ENCODE measurements at regions not wholly inside any gene's neighbourhood (a gene's known extent, or its start where the extent isn't known, plus 50 kb on each side); places are given as distances from the start of the nearest gene placed in this dataset.

DNA sequence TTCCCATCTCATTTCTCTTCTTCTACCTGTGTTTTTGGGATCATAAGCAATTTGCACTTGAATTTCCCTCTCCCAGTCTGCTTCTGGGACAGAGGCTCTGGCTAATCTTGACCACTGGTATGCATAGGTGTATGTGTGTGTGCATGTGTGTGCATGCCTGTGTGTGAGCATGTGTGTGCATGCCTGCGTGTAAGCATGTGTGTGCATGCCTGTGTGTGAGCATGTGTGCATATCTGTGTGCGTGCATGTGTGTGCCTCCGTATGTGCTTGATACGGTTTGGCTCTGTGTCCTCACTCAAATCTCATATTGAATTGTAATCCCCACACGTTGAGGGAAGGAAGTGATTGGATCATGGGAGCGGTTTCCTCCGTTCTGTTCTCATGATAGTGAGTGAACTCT, 77.7 kb downstream of the HAPSTR1 start:
- no peaks in the 10 kb centered on the region for H3K36me3 Mint-ChIP-seq (ENCODE audit: low read depth)
- H3K4me1 Mint-ChIP-seq: no peaks in the 10 kb centered on the region
- intact Hi-C loops (cut with micrococcal nuclease): no loop called here
- no peak overlapping the region for H3K4me3 Mint-ChIP-seq
- no peak overlapping the region for H3K27ac Mint-ChIP-seq
- H3K9me3 Mint-ChIP-seq: no peaks in the 10 kb centered on the region
- H3K27me3 Mint-ChIP-seq: no peaks in the 10 kb centered on the region
- DNase-seq: no peak

- intact Hi-C loops (cut with micrococcal nuclease): no loop called here
- Mint-ChIP-seq H3K4me3 (no peak overlapping the region), H3K27ac (no peak overlapping the region), H3K36me3 (ENCODE audit: low read depth) (no peaks in the 10 kb centered on the region), H3K4me1 (no peaks in the 10 kb centered on the region), H3K9me3 (no peaks in the 10 kb centered on the region), H3K27me3 (no peaks in the 10 kb centered on the region)
- no peak for DNase-seq
Observed at GRCh38 chr16:9170470-9170869, 79.0 kb downstream of the HAPSTR1 start.

DNA sequence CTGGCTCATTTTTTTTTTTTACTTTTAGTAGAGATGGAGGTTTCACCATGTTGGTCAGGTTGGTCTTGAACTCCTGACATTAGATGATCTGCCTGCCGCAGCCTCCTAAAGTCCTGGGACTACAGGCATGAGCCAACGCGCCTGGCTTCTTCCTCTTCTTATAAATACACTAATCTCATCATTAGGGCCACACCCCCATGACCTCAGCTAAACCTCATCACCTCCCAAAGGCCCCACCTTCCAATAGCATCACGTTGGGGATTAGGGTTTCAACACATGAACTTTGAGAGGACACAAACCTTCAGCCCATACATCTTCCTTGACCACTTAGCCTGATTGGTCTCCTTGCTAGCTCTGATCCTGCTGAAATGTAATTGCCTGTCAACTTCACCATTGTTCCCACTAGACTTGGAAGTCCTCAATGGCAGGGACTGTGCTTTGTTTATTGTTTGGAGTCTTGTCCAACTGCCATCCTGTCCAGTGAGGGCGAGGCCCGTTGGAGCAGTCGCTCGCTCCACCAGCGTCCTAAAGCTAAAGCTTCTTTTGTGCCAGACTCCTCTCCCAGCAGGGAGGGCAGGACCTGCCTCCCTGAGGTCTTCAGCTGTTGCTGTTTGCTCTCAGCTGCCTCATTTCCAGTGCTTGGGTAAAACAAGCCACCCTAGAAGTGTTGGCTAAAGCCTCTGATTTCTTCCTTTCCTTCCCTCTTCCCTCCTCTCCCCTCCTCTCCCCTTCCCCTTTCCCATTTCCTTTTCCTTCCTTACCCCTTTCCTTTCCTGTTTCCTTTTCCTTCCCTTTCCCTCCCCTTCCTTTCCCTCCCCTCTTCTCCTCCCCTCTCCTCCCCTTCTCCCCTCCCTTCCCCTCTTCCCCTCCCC, 85.3 kb downstream of the HAPSTR1 start:
- peaks cover 2% of the 10 kb centered on the region for H3K27me3 Mint-ChIP-seq
- no peaks in the 10 kb centered on the region for H3K9me3 Mint-ChIP-seq
- H3K4me1 Mint-ChIP-seq: no peaks in the 10 kb centered on the region
- intact Hi-C loops (cut with micrococcal nuclease): no loop called here
- no peak overlapping the region for H3K27ac Mint-ChIP-seq
- H3K36me3 Mint-ChIP-seq (ENCODE audit: low read depth): no peaks in the 10 kb centered on the region
- H3K4me3 Mint-ChIP-seq: no peak overlapping the region
- no peak for DNase-seq

GRCh38 chr16:9177861-9178260, 86.4 kb downstream of the HAPSTR1 start:
- intact Hi-C loops (cut with micrococcal nuclease): no loop called here
- Mint-ChIP-seq H3K4me1 (no peaks in the 10 kb centered on the region), H3K9me3 (no peaks in the 10 kb centered on the region), H3K27ac (no peak overlapping the region), H3K36me3 (ENCODE audit: low read depth) (no peaks in the 10 kb centered on the region), H3K4me3 (no peak overlapping the region), H3K27me3 (peaks cover 2% of the 10 kb centered on the region)
- no peak for DNase-seq

- H3K27me3 Mint-ChIP-seq: no peaks in the 10 kb centered on the region
- no peak overlapping the region for H3K27ac Mint-ChIP-seq
- intact Hi-C loops (cut with micrococcal nuclease): no loop called here
- no peak overlapping the region for H3K4me3 Mint-ChIP-seq
- no peak for DNase-seq
- no peaks in the 10 kb centered on the region for H3K9me3 Mint-ChIP-seq
- no peaks in the 10 kb centered on the region for H3K4me1 Mint-ChIP-seq
- no peaks in the 10 kb centered on the region for H3K36me3 Mint-ChIP-seq (ENCODE audit: low read depth)
Observed at GRCh38 chr16:9183682-9184353, 92.4 kb downstream of the HAPSTR1 start.

GRCh38 chr16:9184354-9184690, 92.9 kb downstream of the HAPSTR1 start:
- no peak overlapping the region for H3K27ac Mint-ChIP-seq
- H3K27me3 Mint-ChIP-seq: no peaks in the 10 kb centered on the region

GRCh38 chr16:9185381-9185780, 93.9 kb downstream of the HAPSTR1 start:
- intact Hi-C loops (cut with micrococcal nuclease): no loop called here

More at GRCh38 chr16:9184354-9184690, 92.9 kb downstream of the HAPSTR1 start:
- H3K36me3 Mint-ChIP-seq (ENCODE audit: low read depth): no peaks in the 10 kb centered on the region
- no peaks in the 10 kb centered on the region for H3K9me3 Mint-ChIP-seq
- H3K4me1 Mint-ChIP-seq: no peaks in the 10 kb centered on the region
- no peak for DNase-seq
- intact Hi-C loops (cut with micrococcal nuclease): no loop called here
- H3K4me3 Mint-ChIP-seq: no peak overlapping the region

DNA sequence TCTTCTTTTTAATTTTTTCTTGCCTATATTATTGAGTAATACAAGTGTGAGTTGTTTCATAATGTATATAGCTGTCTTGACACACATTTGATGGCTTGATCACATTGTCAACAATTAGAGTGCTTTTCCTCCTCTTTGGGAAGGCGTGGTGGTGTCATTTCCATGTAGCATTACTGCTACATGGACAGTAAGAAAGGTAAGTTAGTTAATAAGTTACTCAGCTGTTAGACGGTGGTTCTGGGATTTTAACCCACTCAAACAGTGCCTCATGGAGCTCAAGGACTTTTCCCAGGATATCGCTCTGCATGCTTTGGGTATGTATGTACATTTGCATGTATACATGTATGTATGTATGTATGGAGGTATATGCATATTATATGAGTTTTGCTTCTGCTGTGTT, 94.6 kb downstream of the HAPSTR1 start:
- Mint-ChIP-seq H3K36me3 (ENCODE audit: low read depth) (no peaks in the 10 kb centered on the region), H3K4me1 (no peaks in the 10 kb centered on the region), H3K9me3 (no peaks in the 10 kb centered on the region), H3K27me3 (no peaks in the 10 kb centered on the region), H3K4me3 (no peak overlapping the region), H3K27ac (no peak overlapping the region)
- intact Hi-C loops (cut with micrococcal nuclease): no loop called here
- no peak for DNase-seq

More at GRCh38 chr16:9185381-9185780, 93.9 kb downstream of the HAPSTR1 start:
- no peaks in the 10 kb centered on the region for H3K36me3 Mint-ChIP-seq (ENCODE audit: low read depth)
- no peaks in the 10 kb centered on the region for H3K4me1 Mint-ChIP-seq
- DNase-seq: no peak
- H3K27me3 Mint-ChIP-seq: no peaks in the 10 kb centered on the region
- no peaks in the 10 kb centered on the region for H3K9me3 Mint-ChIP-seq
- H3K27ac Mint-ChIP-seq: no peak overlapping the region
- H3K4me3 Mint-ChIP-seq: no peak overlapping the region

- Mint-ChIP-seq H3K4me3 (no peak overlapping the region), H3K36me3 (ENCODE audit: low read depth) (no peaks in the 10 kb centered on the region), H3K27ac (no peak overlapping the region), H3K4me1 (no peaks in the 10 kb centered on the region), H3K27me3 (no peaks in the 10 kb centered on the region), H3K9me3 (no peaks in the 10 kb centered on the region)
- DNase-seq: no peak
- intact Hi-C loops (cut with micrococcal nuclease): no loop called here
Observed at GRCh38 chr16:9188721-9189120, 97.3 kb downstream of the HAPSTR1 start.

DNA sequence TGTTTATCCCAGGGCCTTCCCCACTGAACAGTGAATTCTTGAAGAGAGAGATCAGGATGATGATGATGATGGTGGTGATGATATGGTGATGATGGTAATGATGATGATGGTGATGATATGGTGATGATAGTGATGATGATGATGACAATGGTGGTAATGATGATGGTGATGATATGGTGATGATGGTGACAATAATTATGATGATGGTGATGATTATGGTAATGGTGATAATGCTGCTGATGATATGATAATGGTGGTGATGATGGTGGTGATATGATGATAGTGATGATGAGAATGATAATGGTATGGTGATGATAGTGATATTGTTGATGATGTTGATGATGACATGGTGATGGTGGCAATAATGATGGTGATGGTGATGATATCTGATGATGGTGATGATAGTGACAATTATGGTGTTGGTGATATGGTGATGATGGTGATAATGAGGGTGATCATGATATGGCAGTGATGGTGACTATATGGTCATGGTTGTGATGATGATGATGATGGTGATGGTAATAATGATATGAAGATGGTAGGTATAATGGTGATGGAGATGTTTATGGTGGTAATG, 99.9 kb downstream of the HAPSTR1 start:
- Mint-ChIP-seq H3K4me3 (no peak overlapping the region), H3K27ac (no peak overlapping the region), H3K9me3 (no peaks in the 10 kb centered on the region), H3K36me3 (ENCODE audit: low read depth) (no peaks in the 10 kb centered on the region), H3K4me1 (no peaks in the 10 kb centered on the region), H3K27me3 (no peaks in the 10 kb centered on the region)
- intact Hi-C loops (cut with micrococcal nuclease): no loop called here
- DNase-seq: no peak

- Mint-ChIP-seq H3K27ac (no peak overlapping the region), H3K4me3 (no peak overlapping the region), H3K27me3 (no peaks in the 10 kb centered on the region), H3K9me3 (no peaks in the 10 kb centered on the region), H3K36me3 (ENCODE audit: low read depth) (no peaks in the 10 kb centered on the region), H3K4me1 (no peaks in the 10 kb centered on the region)
- intact Hi-C loops (cut with micrococcal nuclease): no loop called here
- DNase-seq: no peak
Observed at GRCh38 chr16:9192746-9193145, 101.3 kb downstream of the HAPSTR1 start.

- no peaks in the 10 kb centered on the region for H3K36me3 Mint-ChIP-seq (ENCODE audit: low read depth)
- no peaks in the 10 kb centered on the region for H3K27me3 Mint-ChIP-seq
- DNase-seq: no peak
- H3K4me1 Mint-ChIP-seq: no peaks in the 10 kb centered on the region
- no peaks in the 10 kb centered on the region for H3K9me3 Mint-ChIP-seq
- H3K27ac Mint-ChIP-seq: no peak overlapping the region
- H3K4me3 Mint-ChIP-seq: no peak overlapping the region
- intact Hi-C loops (cut with micrococcal nuclease): no loop called here
Observed at GRCh38 chr16:9195287-9195686, 103.8 kb downstream of the HAPSTR1 start.

- H3K27me3 Mint-ChIP-seq: no peaks in the 10 kb centered on the region
- intact Hi-C loops (cut with micrococcal nuclease): no loop called here
- H3K4me1 Mint-ChIP-seq: no peaks in the 10 kb centered on the region
Observed at GRCh38 chr16:9197957-9198661, 106.7 kb downstream of the HAPSTR1 start.

DNA sequence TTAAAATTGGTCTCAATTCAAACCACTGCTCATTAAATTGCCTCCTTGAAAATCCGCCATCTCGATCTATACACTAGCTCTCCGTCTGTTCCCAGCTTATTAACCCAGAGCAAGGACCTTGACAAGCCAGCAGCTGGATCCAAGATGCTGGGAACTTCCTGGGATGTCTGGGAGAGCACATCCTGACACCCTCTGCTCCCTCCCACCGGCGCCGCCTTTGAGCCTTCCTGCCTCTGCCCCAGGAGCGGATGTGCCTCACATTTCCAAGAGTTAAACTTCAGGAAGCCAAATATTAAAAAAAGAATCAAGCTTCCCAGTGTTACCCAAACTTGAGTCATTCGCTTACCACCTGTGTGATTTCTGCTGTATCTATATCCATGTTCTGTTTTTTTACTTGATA, 107.9 kb downstream of the HAPSTR1 start:
- intact Hi-C loops (cut with micrococcal nuclease): no loop called here
- Mint-ChIP-seq H3K27me3 (no peaks in the 10 kb centered on the region), H3K4me3 (no peak overlapping the region), H3K27ac (no peak overlapping the region), H3K4me1 (no peaks in the 10 kb centered on the region), H3K9me3 (no peaks in the 10 kb centered on the region), H3K36me3 (ENCODE audit: low read depth) (no peaks in the 10 kb centered on the region)
- DNase-seq: no peak

More at GRCh38 chr16:9197957-9198661, 106.7 kb downstream of the HAPSTR1 start:
- Mint-ChIP-seq H3K27ac (no peak overlapping the region), H3K9me3 (no peaks in the 10 kb centered on the region), H3K4me3 (no peak overlapping the region), H3K36me3 (ENCODE audit: low read depth) (no peaks in the 10 kb centered on the region)
- DNase-seq: no peak
